Left cardiac atrium (tissue), 4 donors: ENCODE measurements at regions not wholly inside any gene's neighbourhood (a gene's known extent, or its start where the extent isn't known, plus 50 kb on each side); places are given as distances from the start of the nearest gene placed in this dataset.
"Not testable (repeated sequence)": the region's sequence is repeated elsewhere in the genome, so short reads cannot be mapped to it uniquely, and the experiment has no call there.

Source experiments
- ATAC-seq, 2 donors: fragments of 200-7000 bp; cut with Tn5 transposase; one replicate each; pipeline ENCODE4 v1.9.1; 2020; ENCODE audit warnings: mild to moderate bottlenecking in 2 of 2, moderate library complexity in 2 of 2
- DNase-seq: peaks from one replicate; pipeline ENCODE4 v3.0.0-alpha.2; 2020
- intact Hi-C, 2 donors: fragments of 100-400 bp; cut with DNase I; formaldehyde crosslinking; loops; one replicate each; pipeline versions ENCODE4 v1.14.1 to v1.15.1; 2022 to 2023
- donor health status: DM: no; HTN: yes; CAD: no.
- donor health status: DM: no; HTN: yes; CAD: no; lungs with severe emphysema.
- donor health status: DM: yes; HTN: yes; CAD: no.
- donor health status: Dilated cardiomyopathy.

DNA sequence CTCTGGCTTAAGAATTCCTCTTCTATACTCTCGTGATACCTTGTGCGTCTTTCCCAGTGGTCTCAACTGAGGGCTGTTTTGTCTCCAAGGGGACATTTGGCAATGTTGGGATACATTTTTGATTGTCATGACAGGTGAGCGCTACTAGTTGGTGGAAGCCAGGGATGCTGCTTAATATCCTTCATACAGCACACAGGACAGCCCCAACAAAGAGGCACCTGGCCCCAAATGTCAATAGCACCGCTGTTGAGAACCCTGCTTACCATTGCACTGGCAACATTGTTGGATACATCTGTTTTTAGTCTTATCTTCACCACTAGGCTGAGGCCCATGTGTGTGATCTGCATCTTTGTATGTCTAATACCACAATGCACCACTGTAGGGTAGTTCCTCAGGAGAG lies 114.1 kb downstream of the C9orf152 start:
- intact Hi-C loops: no loop called here
- DNase-seq (no peak), ATAC-seq (no peak)

DNA sequence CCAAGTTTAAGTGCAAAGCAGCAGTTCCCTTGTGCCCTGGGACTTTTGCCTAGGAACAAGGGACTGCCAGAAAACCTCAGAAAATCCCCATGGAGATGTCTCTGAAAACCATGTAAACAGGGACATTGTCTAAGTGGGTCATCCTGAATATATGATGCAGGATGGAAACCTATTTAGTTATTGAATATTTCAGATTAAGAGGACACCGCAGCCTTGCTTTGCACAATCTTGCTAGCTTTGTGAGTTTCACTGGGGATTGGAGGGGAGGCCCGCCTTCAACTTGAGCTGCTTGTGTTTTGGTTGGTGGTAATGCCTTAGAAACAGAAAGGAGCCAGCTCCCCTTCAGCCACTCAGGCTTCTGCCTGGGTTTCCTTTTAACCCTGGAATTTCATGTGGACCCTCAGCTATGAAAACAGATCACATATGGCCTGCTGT lies 112.8 kb downstream of the C9orf152 start:
- intact Hi-C loops: no loop called here
- no peak for DNase-seq
- ATAC-seq: peak in 1 of 2 donors; percentile 36

DNA sequence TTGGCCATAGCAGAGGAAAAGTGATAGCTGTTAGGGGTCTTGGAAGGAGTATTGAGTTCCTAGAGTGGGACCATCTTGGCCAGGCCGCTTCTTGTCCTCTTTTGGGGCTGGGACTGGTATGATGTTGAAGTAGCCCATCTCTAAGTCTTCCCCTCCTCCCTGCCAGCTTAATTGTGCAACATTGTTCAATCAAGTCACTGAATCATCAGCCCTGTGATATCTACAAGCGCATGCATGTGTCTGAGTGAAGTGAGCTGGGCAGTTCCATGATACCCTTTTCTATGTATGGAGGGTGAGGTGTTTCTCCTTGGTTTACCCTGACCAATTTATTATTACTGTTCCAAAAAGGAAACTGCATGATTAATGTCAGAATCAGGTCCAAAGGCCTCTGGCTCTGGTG lies 112.2 kb downstream of the C9orf152 start:
- intact Hi-C loops: no loop called here
- ATAC-seq (peak in 1 of 2 donors; percentile 77), DNase-seq (no peak)

DNA sequence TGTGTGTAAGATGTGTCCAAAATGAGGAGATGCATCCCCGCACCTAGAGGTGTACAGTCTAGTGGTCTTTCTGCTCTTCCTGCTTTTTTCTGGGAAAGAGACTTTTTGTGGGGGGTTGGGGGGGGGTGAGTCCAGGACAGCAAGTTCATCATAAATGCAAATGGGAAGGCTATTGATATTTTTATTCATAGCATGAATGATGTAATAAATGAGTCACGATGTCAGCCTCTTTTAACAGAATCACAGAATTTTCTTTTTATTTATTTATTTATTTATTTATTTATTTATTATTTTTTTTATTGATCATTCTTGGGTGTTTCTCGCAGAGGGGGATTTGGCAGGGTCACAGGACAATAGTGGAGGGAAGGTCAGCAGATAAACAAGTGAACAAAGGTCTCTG lies 111.3 kb downstream of the C9orf152 start:
- DNase-seq, ATAC-seq, intact Hi-C loops: not testable (repeated sequence)

DNA sequence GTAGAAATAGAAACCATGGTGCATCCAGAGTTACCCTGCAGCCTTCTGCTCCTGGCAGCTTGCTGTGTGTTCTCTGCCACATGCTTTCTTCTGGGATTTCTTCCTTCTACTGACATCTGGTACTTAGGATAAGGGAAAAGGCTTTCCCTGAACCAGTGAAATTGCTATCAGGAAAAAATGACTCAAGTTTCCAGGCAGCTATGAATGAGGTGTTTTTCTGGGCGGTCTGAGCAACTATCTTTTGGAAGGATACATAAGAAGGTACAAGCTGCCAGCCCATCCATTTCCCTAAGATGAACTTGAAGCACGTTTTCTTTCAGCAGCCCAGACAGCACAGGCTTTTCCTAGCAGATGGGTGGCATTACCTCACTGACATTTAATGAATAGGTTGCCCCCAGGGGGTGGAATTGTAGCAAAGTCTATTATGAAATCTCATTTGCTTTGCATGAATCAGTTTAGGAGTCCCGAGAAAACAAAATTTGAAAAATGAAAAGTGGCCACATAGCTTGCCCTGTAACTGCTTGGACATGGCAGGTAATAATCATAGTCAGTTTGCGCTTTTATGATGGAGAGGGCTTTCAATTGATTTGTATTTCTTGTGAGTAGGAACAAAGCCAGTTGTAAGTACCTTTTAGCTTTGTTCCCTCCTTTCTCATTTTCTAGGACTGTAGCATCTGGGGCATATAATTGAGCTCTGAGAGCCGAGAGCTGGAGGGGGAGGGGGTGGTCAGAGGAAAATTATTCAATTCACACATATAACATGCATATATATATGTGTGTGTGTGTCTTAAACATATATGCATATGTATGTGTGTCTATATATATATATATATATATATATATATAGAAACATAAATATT lies 108.5 kb downstream of the C9orf152 start:
- DNase-seq: peak; percentile 30
- intact Hi-C loops: no loop called here
- ATAC-seq: peak; percentile 56 to 81

DNA sequence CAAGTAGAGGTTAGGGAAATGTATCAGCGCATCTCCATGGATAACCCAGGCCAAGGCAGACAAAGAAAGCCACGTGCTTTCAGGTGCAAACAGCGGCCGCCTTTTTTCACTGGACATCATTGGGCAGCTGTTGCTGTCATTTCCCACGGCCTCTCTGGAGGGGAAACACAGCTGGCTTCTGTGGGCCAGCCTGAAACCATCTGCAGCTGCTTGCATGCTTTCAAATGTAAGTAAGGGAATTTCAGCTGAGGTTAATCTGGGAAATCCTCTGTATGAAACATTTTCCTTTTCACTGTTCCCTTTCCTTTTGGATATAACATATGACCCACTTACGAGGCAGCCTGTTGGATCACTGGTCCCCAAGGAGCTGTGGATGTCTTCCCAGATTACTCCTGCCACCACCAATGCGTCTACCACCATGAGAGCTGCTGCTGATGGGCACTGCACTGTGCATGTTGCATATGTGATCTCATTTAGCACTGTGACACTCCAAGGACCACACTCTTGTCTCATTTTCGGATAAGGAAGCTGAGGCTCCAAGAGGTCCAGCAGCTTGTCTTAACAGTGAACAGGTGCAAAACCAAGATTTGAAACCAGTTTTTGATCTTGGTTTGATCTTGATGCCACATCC lies 106.3 kb downstream of the C9orf152 start:
- intact Hi-C loops: no loop called here
- DNase-seq (no peak), ATAC-seq (peak in 1 of 2 donors; percentile 33)

DNA sequence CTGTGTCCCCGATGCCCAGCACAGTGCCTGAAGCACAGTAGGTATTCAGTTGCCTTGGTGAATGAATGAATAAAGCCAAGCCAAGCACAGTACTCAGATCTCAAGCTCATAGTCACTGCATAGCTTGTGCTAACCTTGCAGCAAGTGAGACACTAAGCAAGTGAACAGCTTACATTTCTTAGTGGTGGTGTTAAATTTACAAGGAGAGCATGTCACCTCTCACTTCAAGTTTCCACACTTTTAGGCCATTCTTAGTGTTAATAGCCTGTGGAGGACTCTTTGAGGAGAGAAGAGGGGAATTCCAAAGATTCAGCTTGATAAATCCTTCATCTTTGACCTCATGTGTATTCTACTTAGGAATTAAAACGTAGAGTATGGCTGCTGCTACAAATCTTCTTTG lies 104.7 kb downstream of the C9orf152 start:
- DNase-seq (no peak), ATAC-seq (no peak)
- intact Hi-C loops: no loop called here

DNA sequence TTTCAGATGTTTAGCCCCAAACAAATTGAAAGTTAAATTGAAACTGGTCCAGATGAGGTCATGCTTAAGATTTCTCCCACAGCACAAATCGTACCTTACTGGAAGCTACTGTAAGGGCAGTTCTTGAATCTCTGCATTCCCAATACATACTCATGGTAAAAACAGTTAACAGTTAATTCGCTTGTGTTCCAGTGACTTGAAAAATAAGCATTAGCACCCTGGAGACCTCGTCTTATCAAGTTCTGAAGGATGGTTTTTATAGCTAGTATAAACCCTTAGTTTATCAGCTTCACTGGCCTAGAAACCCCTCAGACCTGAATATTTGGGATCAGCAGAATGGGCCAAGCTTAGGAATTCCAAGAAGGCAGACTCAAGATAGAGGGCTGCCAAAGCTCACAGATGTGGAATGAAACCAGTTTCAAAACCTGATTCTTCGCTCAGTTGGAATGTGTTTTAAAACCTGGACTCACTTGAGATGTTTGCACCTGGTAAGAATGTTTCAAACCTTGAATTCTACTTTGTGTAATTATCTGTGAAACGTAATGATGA lies 103.6 kb downstream of the C9orf152 start:
- peak; percentile 54 to 57 for ATAC-seq
- no peak for DNase-seq
- intact Hi-C loops: no loop called here

DNA sequence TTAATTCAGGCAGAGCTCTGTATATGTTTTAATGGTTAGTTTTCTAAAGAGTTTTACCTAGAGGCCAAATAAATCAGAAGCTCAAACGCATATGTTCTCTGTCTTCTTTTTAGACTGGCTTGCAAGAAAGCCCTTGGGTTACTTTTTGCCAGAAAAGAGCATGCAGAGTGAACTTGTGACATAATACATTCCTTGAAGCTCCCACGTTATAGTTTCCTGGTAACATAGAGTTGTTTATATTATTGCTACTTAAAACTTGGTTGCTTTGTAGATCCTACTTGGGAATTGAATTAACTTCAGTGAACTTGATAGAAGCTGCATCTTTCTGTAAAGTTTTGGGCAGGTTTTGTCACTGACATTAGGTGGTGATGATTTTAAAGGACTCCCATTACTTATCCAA lies 102.9 kb downstream of the C9orf152 start:
- intact Hi-C loops: no loop called here
- no peak for DNase-seq
- ATAC-seq: peak in 1 of 2 donors; percentile 33

DNA sequence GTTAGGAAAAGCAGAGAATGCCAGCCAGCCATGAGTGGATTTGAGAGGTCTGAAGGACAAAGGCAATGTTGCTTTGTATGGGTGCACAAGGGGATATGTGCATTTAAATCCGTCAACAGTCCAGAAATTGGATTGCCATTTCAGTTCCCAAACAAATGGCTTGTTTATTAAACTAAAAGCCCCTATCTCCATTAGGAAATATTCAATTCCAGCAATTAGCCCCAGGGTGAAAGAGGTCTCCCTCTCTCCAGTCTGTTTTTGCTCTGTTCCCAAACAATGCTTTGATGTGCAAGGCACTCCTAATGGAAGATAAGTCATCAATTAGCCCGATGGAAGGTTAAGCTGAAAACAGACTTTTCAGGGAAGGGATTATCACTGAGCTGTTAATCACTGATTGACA lies 101.3 kb downstream of the C9orf152 start:
- intact Hi-C loops: no loop called here
- ATAC-seq (no peak), DNase-seq (no peak)

DNA sequence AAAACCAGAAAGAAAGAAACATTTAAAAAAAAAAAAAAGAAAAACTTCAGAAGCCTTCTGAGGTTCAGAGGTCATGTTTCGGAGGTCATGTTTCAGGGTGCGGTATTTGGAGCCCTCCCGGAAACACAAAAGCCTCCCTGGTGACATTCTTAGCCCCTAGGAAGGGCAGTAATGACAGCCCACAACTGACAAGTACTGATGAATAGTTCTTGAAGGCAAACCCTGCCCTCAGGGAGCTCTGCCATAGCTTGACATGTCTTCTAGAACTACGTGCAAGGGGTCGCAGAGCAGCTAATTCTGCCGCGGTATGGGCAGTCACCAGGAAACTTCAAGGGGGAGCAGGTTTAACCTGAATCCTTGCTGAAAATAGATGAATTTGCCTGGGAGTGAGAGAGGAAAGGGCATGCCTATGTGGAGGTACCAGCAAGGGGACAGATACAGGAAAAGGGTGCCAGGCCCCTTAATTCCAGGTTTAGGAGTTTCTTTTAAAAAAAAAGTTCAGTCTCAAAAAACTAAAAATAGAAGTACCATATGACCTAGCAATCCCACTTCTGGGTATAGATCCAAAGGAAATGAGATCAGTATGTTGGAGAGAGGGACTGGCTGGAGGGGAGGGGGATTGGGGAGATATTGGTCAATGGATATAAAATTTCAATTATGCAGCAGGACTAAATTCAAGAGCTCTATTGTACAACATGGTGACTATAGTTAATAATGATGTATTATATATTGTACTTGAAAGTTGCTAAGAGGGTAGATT lies 98.4 kb downstream of the C9orf152 start:
- intact Hi-C loops: no loop called here
- ATAC-seq: no peak
- no peak for DNase-seq

DNA sequence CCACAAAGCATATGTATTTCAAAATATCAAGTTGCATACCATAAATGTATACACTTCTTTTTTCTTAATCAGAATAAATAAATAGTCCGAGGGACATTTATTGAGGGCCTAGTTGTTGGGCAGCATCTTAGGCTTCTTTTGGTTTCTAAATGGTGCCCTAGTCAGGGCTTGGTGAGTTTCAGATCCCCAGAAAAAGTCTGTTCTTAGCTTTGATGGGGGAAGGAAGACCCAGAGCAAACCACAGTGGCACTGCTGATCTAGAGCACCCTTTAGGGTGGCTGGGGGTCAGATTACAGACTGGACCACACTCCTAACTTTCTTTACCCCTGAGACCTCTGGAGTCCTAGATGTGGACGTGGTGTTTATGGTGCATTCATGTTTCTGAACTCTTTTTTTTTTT lies 97.8 kb downstream of the C9orf152 start:
- intact Hi-C loops: no loop called here
- DNase-seq: no peak
- no peak for ATAC-seq

DNA sequence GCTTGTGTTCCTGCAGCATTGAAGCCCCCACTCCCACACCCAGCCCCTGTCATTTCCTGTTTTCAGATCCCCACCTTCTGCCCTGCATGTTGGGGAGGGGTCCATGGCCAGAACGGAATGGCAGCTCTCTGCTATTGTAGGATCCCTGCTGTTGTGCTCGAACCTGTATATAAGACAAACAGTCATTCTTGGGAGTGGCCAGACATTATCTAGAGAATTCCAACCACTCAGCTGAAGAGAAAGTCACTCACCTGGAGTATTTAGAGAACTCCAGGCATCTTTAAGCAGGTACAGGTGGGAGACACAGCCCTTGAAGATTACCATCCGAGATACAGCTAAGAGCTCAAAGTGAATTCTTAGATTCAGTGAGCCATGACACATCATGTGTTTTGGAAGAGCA lies 96.1 kb downstream of the C9orf152 start:
- intact Hi-C loops: no loop called here
- ATAC-seq: no peak
- DNase-seq: no peak

DNA sequence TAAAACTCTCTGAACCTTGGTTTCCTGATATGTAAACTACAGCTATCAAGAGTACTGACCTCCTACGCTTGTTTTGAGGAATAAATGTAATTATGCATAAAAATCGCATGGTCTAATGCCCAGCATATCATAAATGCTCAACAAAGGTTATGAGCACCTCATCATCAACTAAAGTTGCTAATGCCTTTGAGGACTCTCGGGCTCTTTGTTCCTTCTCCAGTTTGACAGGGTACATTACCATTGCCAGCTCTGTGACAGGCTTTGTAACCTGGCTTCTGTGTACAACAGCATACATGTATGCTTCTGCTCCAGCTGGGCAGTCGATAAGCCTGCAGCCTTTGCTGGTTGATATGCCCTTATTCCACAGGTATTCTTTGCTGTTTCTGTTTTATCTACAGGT lies 95.2 kb downstream of the C9orf152 start:
- ATAC-seq: no peak
- intact Hi-C loops: no loop called here
- no peak for DNase-seq

DNA sequence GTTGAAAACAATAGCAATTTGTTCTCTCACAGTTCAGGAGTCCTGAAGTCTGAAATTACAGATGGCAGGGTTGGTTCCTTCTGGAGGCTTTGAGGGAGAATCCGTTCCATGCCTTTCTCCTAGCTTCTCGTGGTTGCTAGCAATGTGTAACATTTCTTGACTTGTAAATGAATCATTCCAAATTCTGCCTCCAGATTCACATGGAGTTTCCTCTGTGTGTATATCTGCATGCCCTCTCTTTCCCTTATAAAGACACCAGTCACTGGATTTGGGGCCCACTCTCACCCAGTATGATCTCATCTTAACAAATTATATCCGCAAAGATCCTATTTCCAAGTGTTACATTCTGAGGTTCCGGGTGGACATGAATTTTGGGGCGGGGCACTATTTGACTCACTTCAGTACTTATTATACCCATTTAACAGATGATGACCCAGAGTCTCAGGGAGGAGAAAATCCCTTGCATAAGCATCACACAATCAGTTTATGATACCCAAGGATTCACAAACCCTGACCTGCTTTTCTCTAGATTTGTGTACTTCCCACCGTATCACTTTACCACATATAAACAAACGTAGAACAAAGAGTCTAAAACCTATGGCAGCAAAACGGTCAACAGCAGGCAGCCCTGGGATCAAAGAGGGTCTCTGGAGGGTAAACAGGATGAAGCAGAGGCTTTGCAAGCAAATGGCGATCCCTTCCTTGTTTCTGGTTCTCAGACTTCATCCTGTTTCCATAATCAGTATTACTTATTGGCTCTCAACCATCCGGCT lies 93.7 kb downstream of the C9orf152 start:
- intact Hi-C loops: no loop called here
- DNase-seq (no peak), ATAC-seq (peak in 1 of 2 donors; percentile 10)

DNA sequence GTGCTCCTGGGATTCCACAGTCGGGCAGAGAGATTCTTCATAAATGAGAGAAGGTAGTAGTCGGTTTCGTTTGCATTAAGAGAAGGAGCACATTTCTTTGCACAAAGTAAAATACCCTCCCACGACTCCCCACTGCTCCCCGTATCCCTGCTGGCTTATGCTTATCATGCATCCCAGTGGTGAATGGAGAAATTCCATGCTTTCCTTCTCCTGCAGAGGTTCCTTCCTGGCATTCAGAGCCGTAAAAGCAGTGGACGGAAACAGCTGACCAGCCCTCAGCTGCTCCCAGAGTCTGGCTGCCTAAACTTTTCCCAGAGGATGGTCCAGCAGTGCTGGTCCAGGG lies 93.1 kb downstream of the C9orf152 start:
- DNase-seq (no peak), ATAC-seq (peak; percentile 53 to 68)
- intact Hi-C loops: no loop called here

DNA sequence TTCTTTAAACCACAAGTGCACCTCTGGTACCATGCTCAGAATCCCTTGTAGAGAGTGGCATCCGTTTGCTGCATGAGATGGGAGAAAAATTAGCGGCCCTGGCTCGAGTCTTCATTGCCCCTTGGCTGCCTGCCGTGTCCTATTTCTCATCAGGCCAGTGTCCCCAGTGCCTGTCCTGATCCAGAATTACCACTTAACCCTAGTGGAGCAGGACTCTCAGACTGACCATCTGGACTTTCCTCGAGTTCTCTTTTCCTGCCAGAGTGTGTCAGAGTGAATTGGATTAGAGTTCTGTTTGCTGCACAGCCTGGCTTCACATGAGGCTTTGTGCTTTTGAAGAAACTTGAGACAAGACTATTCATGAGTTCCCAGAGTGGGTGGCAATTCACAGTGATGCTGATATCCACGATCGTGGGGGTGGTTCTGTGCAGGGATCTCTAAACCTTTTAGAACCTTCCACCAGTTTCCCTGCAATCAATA lies 92.6 kb downstream of the C9orf152 start:
- intact Hi-C loops: no loop called here
- ATAC-seq: peak; percentile 77 to 86
- DNase-seq: no peak

DNA sequence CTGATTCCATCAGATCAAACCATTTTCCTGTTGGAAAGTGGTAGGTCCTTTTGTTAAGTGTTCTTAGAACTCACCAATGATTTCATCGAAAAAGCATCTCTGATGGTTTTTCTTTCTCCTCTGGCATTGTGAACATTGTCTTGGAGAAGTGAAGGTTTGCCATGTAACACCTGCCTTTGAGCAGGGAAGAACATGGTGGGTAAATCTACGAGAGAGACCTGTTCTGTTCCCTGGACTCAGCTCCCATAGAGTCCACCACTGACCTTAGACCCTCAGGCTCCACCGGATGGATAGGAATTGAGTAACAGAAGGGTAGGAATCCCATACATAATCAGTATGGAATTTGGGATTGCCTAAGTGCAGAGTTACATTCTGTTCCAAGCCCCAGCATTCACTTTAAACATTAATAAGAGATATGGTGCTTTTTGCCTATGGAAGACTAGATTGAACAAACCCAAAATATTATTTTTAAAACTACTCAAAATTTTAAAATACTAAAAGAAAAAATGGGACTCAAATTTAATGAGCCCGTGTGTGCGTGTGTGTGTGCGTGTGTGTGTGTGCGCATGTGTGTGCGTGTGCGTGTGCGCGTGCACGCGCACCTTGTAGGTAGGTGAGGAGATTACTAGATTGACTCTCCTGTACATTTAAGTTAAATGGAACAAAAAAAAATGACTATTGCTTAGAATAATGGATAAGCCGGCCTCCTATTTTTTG lies 92.0 kb downstream of the C9orf152 start:
- ATAC-seq (peak in 1 of 2 donors; percentile 12), DNase-seq (no peak)
- intact Hi-C loops: no loop called here
